GOT3 (cell line): ENCODE measurements at regions not wholly inside any gene's neighbourhood (a gene's known extent, or its start where the extent isn't known, plus 50 kb on each side); places are given as distances from the start of the nearest gene placed in this dataset.

Experiments used
- DNase-seq: peaks from one replicate; lab custom pipeline; 2025; ENCODE audit warnings: mixed read lengths; lab: John Stamatoyannopoulos, UW

DNA sequence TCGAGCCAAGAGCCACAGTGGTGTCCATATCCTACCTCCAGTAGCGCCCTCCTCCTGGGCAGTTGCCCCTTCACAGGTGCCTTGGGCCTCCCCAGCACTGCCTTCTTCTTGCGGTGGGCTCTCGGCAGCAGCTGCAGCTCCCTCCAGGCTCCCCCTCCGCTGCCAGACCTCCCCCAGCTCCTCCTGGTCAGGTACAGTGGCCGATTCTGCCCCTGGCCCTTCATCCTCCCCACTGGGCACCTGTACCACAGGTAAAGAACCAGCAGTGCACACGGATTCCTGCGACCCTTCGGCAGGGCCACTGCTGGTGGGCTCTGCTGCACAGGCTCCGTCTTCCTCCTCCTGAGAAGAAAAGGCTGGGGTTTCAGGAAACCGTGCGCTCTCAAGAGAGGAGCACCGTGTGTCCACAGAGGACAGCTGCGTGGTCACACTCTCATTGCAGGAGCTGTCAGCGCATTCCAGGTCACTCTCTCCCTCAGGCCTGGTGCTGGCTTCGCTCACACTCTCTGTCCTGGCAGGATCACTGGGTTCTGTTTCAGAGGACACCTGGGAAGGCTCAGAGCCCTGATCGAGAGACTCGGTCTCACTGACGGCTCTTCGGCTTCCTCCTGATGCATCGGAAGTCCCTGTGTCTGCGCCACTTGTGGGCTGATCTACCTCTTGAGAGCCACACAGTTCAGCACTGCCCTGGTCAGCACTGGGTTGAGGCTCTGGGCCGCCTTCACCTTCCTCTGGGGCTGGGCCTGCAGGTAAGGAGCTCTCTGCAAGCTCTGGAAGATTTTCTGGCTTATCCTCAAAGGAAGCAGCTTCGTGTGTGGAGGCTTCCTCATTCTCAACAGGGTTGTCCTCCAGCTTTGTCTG lies 147.4 kb upstream of the STK17B start:
- DNase-seq, result no peak

DNA sequence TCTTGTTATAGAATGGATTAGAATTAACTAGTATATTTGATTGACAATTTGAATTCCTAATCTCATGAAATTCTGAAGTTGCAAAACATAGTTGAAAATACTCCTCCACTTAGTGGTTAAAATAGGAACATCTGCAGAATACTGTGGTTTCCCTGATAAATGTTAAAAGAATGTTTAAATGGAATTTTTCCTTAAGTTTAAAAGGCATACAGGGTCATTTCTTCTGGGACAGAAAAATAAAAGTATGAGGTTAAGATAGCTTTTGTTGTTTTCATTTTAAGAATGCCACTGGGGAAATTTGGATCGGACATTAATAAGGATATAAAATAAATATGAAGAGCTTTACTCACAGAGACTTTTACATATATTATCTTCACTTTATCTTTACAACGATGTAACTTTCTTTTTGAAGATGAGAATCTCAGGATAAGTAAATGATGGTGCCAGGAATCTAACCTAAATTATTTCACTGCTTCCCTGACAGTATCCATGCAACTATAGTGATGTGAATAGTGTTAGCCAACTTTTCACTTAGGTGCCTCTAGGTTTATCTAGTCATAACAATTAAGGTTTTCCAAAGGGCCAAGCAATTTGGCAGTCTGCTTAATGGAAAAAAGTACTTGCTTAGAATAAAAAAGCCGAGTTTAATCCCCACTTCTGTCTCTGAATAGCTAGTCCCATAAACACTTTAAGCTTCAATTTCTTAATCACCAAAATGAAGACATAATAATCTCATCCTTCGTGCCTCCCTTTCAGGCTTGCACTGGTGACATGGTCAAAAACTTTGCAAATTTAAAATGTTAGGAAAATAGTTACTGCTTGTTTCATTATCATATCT lies 151.8 kb upstream of the STK17B start:
- DNase-seq, result no peak

DNA sequence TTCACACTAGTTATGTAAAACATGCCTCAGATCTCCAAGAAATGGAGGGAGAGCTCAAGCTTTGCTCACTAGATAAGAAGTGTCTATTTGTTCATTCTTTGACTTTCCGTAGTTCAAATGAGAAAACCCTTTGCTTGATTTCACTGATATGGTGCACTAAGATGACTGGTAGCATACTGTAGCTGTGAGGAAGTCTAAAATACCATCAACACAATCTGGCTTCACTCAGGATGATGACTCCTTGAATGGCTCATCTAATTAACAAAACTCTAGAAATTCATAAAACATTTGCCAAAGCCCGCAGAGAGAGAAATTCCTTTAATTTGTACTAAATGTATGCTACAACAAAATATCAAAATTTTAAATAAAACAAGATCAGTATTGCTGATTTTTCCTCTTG lies 152.8 kb upstream of the STK17B start:
- no peak for DNase-seq

DNA sequence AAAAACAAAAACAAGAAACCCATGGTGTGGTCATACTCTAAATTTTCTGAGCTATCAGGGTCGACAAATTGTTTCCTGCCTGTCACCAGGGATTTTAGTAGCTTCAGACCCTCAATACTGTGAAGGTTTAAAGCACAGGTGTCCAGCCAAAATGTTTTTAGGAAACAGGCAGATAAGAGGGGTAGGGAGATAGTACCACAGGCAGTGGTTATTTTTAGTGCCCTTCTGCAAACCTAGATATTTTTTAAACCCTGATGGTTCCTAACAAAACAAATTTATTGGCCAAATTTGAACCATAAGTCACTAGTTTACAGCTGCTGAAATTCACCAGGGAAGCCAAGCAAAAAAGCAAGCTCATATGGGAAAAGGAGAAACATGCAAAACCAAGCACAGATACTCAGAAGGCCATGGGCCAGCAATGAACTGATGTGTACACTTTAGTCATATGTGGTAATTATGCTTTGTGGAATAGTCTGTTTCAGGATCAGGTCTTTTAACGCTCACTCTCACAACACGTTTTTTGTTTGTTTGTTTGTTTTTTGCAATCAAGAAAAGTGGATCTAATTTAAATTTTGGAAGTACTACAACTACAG lies 156.8 kb upstream of the STK17B start:
- no peak for DNase-seq

DNA sequence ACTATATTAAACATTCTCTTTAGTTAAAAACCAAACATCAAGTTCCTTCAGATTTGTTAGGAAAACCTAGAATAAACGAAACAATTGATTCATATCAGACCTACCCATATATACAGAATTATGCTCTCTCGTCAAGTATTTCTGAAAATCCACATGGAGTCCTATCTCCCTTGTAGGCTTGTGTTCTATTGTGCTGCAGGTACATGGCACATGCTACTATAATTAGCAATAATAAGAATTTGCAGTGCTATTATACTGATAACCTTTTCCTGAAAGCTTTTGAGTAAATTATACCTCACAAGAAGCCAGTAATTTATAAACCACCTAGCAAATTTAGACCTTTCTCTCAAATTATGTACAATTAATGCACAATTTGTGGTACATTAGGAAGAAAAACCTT lies 158.6 kb upstream of the STK17B start:
- DNase-seq, result no peak

DNA sequence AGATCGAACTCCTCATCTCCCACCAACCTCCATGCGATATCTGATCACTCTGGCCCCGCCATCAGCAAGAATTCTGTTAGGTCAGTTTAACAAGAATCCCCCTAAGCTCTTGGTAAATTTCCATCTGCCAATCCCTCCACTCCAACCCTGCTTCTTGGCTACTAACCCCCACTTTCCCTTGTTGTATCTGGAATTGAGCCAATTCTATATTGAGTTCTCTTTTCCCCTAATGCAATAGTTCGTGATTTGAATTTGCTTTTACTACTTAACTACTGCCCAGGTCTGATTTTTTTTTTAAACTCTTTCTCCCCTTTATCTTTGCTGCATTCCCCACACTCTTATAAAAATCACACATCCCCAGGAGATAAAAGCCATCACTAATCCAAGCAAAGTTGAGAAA lies 159.3 kb upstream of the STK17B start:
- DNase-seq, result no peak

DNA sequence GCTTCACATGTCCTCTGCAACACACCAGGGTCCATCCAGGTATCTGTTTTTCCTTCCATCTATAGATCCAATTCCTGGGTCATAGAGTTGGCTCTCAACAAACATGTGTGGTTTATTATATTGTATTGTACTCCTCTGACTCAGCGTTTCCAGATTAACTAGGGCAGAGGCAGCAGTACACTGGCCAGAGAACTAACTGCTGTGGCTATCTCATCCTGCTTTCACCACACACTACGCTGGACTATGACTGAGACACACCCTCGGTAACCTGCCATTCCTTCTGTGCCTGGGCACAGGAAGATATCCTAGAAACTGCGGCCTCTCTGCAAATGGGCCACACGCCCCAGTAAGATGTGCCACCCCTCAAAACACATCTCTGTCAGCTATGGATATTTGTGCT lies 159.8 kb upstream of the STK17B start:
- no peak for DNase-seq

DNA sequence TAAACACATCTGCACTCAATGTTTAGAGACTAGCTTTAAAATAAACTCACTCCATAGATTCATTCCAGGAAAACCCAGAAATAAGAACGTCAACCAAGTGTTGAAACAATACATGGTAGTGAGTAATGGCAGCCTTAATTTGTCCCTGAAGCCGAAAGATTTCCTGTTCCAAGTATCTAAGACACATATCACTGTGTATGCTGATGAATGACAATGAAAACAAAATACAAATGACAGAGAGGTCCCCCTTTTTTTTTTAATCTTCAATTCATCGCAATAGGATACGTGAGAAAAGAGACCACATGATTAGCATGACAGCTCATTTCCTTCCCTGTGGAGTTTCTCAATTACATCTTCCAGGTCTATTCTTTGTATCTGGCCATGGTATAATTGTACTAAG lies 160.5 kb upstream of the STK17B start:
- DNase-seq, result no peak

DNA sequence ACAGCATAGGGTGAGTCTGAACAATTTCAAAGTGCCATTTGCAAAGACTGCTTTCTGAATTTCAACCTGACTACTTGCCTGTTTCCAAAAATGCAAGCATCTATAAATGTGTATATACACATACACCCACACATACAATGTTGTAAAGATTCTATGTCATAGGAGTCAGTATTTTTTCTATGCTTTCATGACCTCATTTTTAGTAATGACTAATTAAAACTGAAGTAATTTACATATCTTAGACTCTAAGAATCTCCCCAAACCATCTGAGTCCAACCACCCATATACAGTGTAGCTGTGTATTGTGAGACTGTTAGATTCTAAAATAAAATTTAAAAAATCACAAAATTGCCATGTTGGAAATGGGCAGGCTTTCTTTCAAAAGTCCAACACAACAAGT lies 162.0 kb upstream of the STK17B start:
- no peak for DNase-seq

DNA sequence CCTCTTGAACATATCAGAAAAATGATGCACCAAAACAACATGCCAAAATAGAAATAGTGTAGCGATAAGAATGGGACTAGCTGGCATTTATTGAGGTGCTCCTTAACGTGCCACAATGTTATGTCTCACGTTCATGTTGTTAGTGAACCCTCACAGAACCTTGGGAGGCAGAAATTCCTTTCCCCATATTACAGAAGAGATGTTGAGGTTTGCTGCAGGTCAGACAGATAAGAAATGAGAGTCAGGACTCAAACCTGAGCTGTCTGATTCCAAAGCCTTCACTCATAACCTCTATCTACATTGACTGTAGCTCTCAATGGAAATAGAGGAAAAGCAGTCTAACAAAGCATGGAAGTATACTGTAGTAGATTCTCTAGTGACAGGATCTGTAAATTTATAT lies 163.3 kb upstream of the STK17B start:
- DNase-seq, result no peak

DNA sequence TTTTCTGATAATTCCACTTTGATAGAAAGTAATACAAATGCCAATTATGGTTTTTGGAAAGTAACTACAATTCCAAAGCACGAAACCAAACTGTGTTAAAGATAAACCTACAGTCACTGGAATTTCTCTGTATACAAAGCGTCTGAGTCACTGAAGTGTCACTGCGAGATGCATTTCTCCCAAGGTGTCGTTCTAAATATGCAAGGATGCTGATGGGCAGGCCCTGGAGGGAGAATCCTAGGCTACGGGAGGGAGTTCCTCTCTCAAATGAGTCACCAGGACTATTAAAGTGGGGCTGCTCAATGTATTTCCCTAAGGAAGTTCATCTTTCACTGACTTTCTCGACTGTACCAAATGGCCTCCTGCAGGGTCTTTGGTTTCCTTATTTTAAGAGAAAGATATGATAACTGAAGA lies 163.8 kb upstream of the STK17B start:
- DNase-seq, result no peak

DNA sequence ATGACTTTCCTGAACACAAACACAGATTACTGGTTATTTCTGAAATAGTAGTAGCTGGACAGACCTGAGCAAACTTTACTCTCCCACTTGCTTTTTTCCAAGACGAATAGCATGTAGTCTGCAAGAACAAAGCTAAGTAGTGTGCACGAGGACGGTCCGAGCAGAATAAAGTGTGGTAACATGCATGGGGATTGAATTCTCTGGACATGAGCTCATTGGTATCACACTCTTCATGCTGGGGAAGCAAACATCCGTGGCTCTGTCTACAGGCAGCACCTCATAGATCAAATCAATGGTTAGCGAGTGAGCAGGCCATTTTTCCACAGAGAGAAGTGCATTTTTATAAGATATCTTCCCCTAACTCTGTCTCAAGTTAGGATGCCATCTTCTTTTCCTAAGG lies 164.8 kb upstream of the STK17B start:
- no peak for DNase-seq

DNA sequence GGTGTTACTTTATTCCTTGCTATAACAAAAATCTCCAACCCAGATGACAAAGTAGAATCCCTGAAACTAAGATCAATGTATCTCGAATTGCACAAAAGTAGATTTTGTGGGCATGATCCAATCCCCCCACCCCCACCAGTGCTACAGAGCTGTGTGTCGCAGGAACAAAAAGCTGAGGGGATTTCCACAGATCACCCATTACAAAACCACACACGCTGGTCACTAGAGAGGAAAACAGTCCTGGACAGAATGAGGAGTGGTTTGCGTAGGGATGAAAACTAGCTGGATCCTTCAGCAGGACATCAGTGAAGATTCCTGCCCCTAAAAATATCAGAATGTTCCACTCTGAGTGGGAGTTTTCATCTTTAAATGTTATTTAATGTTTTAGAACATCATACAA lies 165.3 kb upstream of the STK17B start:
- DNase-seq, result no peak

DNA sequence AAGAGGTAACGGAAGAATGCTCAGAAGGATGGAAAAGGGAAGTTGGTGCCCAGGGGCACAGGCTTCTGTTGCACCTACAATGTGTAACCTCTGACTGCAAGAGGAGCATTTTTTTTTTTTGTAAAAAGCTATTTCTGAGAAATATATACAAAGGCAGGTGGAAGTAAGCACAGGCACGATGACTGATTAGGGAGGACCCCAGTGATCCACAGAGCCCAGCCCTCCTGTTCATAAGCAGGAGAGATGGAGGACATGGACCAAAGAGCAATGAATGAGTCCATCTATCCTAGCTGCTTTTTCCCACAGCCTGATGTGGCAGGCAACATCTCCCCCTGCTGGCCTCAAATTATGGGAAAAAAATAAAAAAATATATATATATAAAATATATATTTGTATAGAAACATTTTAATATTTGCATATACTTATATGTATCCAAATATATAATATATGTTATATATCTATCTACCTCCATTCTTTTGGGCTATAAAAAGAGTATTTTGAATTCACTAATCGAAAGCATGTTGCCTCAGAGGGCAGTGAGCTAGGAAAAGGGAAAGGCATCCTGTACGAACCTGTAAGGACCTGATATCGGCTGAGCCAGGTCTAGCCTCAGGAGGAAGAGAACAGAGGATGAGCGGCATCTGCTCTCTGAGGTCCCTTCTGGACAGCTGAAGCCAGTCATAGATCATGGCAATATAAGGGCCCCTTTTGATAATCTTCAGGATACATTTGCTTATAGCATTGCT lies 166.0 kb upstream of the STK17B start:
- DNase-seq, result no peak

DNA sequence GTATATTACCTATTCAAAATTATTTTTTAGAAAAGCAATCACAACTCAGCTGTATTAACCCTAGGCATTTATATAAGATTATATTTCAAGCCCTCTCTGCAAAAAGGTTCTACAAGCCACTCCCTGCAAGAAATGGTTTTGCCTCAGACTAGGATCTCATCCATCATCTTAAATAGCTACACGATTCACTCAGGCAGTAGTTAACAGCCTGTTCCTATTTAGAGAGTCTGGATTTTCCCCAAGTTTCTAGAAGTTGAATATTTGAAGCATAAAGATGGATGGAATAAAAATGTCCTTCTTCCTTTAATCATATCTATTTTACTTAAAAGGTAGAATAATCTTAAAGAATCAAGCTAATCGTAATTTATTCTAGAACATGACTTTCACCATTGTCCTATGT lies 167.1 kb upstream of the STK17B start:
- DNase-seq, result no peak

DNA sequence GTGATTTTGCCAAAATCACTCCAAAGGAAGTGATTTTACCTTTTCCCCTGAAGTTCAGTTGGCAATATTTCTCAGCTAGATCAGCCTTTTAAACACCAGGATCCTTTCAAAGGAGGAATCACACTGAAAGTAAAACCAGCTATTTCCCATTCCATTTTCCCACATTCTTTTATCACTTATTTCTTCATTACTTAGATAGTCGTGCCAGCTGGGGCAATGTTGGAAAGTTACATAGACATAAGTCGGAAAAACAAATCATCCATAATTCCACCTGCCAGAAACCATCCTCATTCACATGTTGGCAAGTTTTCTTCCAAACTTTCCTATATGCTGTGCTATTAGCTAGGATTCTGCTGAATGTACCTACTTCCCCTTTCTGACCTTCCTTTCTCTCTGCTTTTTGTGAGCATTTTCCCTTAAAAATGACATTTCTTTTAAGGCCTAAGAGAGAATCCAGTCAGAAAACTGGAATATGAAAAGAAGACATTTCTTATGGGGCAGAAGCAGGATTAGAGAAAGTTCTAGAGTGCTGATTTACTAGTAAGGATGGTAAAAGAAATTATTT lies 170.0 kb upstream of the STK17B start:
- no peak for DNase-seq

DNA sequence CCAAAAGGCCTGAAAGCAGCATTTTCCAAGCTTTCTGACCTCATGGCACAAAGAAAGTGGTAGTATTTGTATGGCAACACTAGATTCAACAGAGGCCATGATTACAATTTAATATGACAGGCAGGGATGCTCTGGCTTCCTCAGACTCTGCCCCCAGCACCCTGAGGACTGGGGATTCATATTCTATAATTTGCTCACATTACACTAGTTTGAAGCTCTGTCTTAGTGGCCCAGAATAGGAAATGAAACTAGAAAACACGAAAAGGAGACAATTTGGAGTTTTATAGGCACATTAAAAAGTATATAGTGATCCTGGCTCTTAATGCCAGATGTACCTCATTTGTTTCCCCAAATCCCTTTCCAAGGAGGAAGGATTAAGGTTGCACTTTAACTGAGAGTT lies 173.0 kb upstream of the STK17B start:
- no peak for DNase-seq

DNA sequence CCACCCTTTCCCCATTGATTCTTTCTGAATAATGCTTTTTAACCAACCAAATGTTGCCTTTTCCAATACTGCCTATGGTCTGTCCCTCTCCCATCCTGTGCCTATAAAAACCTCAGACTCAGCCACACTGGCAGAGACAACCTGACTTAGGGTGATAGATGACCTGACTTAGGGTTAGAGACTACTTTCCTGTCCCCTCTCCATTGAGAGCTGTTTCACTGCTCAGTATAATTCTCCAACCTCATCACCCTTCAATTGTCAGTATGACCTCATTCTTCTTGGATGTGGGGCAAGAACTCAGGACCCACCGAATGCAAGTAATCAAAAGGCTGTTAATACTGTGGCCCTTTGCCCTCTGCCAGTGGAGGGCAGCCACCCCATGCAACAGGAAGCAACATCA lies 182.3 kb upstream of the STK17B start:
- DNase-seq, result no peak

DNA sequence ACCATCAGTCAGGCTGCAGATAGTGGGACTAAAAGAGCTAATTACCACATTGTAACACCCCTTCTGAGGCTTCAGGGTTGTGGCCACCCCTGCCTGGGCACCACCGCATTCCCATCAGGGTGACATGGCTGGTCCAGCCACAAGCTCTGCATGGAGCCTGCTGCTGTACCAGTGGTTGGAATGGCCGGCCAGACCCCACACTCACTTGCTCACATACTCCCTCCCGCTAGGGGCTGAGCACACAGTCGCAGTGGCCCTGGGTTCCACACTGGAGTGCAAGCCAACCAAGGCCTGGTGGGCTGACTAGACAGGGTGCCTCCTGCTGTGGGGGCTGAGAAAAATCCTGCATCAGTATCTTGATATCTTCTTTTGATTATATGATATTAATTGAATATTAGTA lies 182.8 kb upstream of the STK17B start:
- no peak for DNase-seq

DNA sequence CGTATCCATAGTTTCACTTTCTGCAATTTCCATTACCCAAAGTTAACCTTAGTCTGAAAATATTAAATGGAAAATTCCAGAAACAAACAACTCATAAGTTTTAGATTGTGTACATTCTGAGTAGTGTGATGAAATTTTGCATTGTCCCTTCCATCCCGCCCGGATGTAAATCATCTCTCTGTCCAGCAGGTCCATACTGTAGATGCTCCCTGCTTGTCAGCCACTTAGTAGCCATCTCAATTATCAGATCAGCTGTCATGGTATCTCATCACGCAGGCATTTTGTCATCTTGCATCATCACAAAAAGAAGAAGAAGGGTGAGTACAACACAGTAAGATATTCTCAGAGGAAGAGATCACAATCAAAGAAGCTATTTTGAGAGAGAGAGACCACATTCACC lies 185.0 kb upstream of the STK17B start:
- no peak for DNase-seq

DNA sequence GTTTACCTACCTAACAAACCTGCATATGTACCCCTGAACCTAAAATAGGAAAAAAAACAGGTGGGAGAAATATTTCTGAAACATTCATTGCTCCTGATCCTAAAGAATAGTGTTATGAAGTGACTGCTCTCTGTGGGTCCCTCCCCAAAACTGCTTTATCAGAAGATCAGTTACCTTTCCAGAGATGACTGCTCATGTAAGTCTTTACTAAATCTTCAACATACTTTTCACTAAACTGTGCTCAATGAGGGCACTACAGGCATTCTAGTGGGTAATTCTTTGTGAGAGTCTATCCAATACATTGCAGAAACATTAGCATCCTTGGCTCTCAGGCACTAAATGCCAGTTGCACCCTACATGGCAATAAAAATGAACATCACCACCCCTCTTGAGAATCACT lies 189.3 kb upstream of the STK17B start:
- DNase-seq, result no peak
